Nephron progenitor cell (in vitro differentiated cells): ENCODE measurements at regions not wholly inside any gene's neighbourhood (a gene's known extent, or its start where the extent isn't known, plus 50 kb on each side); places are given as distances from the start of the nearest gene placed in this dataset.

Experiments
- DNase-seq: peaks from one replicate; pipeline ENCODE4 v3.0.0; 2021
- H3K27ac Mint-ChIP-seq: 2 replicates; pipeline ENCODE4 v1.8.0; 2021; ENCODE audit warnings: mild to moderate bottlenecking, moderate library complexity, mixed read lengths
- H3K27me3 Mint-ChIP-seq: 2 replicates; pipeline ENCODE4 v1.8.0; 2021; ENCODE audit warnings: mild to moderate bottlenecking, low read depth, mixed read lengths; ENCODE audit not compliant: poor library complexity
- H3K36me3 Mint-ChIP-seq: 2 replicates; pipeline ENCODE4 v1.8.0; 2021; ENCODE audit warnings: low read depth, mixed read lengths
- H3K4me1 Mint-ChIP-seq: 2 replicates; pipeline ENCODE4 v1.8.0; 2021; ENCODE audit warnings: mixed read lengths
- H3K4me3 Mint-ChIP-seq: 2 replicates; pipeline ENCODE4 v1.8.0; 2021; ENCODE audit warnings: mild to moderate bottlenecking, moderate library complexity, mixed read lengths
- H3K9me3 Mint-ChIP-seq: 2 replicates; pipeline ENCODE4 v1.8.0; 2021; ENCODE audit warnings: mild to moderate bottlenecking, moderate library complexity, mixed read lengths
- CTCF ChIP-seq: fragments of 200-600 bp; sonication (generic); IDR thresholded peaks from 2 replicates; pipeline ENCODE4 v1.5.0; 2021; ENCODE audit warnings: antibody characterized with exemption

- H3K27me3 Mint-ChIP-seq = peaks cover 20% of the 10 kb centered on the region
- TF ChIP-seq CTCF = no peak
- H3K4me1 Mint-ChIP-seq = peaks cover 27% of the 10 kb centered on the region
- DNase-seq = no peak
- peaks cover 4% of the 10 kb centered on the region for H3K9me3 Mint-ChIP-seq
- H3K27ac Mint-ChIP-seq = no peak overlapping the region
- no peak overlapping the region for H3K4me3 Mint-ChIP-seq
- no peaks in the 10 kb centered on the region for H3K36me3 Mint-ChIP-seq
Measured at GRCh38 chr6:4287372-4287771, 152.0 kb upstream of the ECI2 start.

GRCh38 chr6:4282926-4283325 is 147.6 kb upstream of the ECI2 start:
- peaks cover 26% of the 10 kb centered on the region for H3K4me1 Mint-ChIP-seq
- TF ChIP-seq CTCF = no peak
- no peaks in the 10 kb centered on the region for H3K36me3 Mint-ChIP-seq
- peaks cover 11% of the 10 kb centered on the region for H3K9me3 Mint-ChIP-seq
- DNase-seq = no peak
- H3K4me3 Mint-ChIP-seq = no peak overlapping the region
- H3K27me3 Mint-ChIP-seq = peaks cover 41% of the 10 kb centered on the region
- no peak overlapping the region for H3K27ac Mint-ChIP-seq

GRCh38 chr6:4281341-4282293 is 146.2 kb upstream of the ECI2 start:
- no peak overlapping the region for H3K27ac Mint-ChIP-seq
- TF ChIP-seq CTCF = peak; percentile 20
- H3K36me3 Mint-ChIP-seq = no peaks in the 10 kb centered on the region
- peak overlapping the region; percentile 80 for H3K4me3 Mint-ChIP-seq
- peak; percentile 56 for DNase-seq
- peaks cover 41% of the 10 kb centered on the region for H3K27me3 Mint-ChIP-seq
- H3K9me3 Mint-ChIP-seq = peaks cover 11% of the 10 kb centered on the region
- H3K4me1 Mint-ChIP-seq = peaks cover 13% of the 10 kb centered on the region

GRCh38 chr6:4280707-4281106 is 145.3 kb upstream of the ECI2 start:
- Mint-ChIP-seq H3K4me3 (no peak overlapping the region), H3K9me3 (peaks cover 11% of the 10 kb centered on the region), H3K4me1 (peaks cover 8% of the 10 kb centered on the region), H3K27me3 (peaks cover 41% of the 10 kb centered on the region), H3K36me3 (no peaks in the 10 kb centered on the region), H3K27ac (no peak overlapping the region)
- DNase-seq = no peak
- no peak for TF ChIP-seq CTCF

- no peak overlapping the region for H3K4me3 Mint-ChIP-seq
- H3K36me3 Mint-ChIP-seq = no peaks in the 10 kb centered on the region
- TF ChIP-seq CTCF = no peak
- peaks cover 11% of the 10 kb centered on the region for H3K9me3 Mint-ChIP-seq
- H3K4me1 Mint-ChIP-seq = peaks cover 8% of the 10 kb centered on the region
- no peak for DNase-seq
- no peak overlapping the region for H3K27ac Mint-ChIP-seq
- H3K27me3 Mint-ChIP-seq = peaks cover 41% of the 10 kb centered on the region
Measured at GRCh38 chr6:4280031-4280430, 144.7 kb upstream of the ECI2 start.
